CD4-positive, alpha-beta memory T cell (primary cell): ENCODE measurements at regions not wholly inside any gene's neighbourhood (a gene's known extent, or its start where the extent isn't known, plus 50 kb on each side); places are given as distances from the start of the nearest gene placed in this dataset.

ENCODE experiments used
- CTCF ChIA-PET: fragments of 350-600 bp; sonication (Branson Sonifier 250); formaldehyde crosslinking; loops from one replicate; lab custom pipeline; 2021; ENCODE audit warnings: inconsistent platforms; ENCODE audit not compliant: partially characterized antibody; lab: Charles Lee
- POLR2A ChIA-PET: fragments of 350-600 bp; sonication (Branson Sonifier 250); formaldehyde crosslinking; loops from one replicate; lab custom pipeline; 2021; ENCODE audit not compliant: partially characterized antibody; lab: Charles Lee
- DNase-seq, 5 donors: peaks; one replicate each; pipeline versions ENCODE4 v3.0.0 to v3.0.0-alpha.2; 2020 to 2022; ENCODE audit warnings: mixed read lengths in 1 of 5
- H3K27ac ChIP-seq: one replicate; pipeline ENCODE4 v1.7.0; 2013; ENCODE audit warnings: low read depth, low read length
- H3K27me3 ChIP-seq: 2 replicates; pipeline ENCODE4 v1.7.0; 2013; ENCODE audit warnings: mild to moderate bottlenecking, low read length, moderate library complexity; ENCODE audit not compliant: insufficient read depth
- H3K36me3 ChIP-seq: 2 replicates; pipeline ENCODE4 v1.7.0; 2013; ENCODE audit warnings: mild to moderate bottlenecking, low read length, moderate library complexity; ENCODE audit not compliant: insufficient read depth
- H3K4me1 ChIP-seq: 2 replicates; pipeline ENCODE4 v1.7.0; 2013; ENCODE audit warnings: mild to moderate bottlenecking, low read length, moderate library complexity; ENCODE audit not compliant: insufficient read depth
- H3K4me3 ChIP-seq, 2 donors: one replicate each; pipeline ENCODE4 v1.7.0; 2013; ENCODE audit warnings: low read length in 2 of 2, mild to moderate bottlenecking in 1 of 2
- H3K9me3 ChIP-seq, 2 donors: one replicate each; pipeline ENCODE4 v1.7.0; 2013; ENCODE audit warnings: low read length in 2 of 2, control low read depth in 1 of 2; ENCODE audit not compliant: control insufficient read depth in 1 of 2
- H3K27ac Mint-ChIP-seq, 7 donors: one replicate each; pipeline ENCODE4 v1.8.0; 2020 to 2021; ENCODE audit warnings: mixed read lengths in 7 of 7, mild to moderate bottlenecking in 6 of 7, inconsistent platforms in 3 of 7, moderate library complexity in 3 of 7
- H3K27me3 Mint-ChIP-seq, 2 donors: one replicate each; pipeline ENCODE4 v1.8.0; 2020 to 2021; ENCODE audit warnings: mixed read lengths in 2 of 2
- H3K36me3 Mint-ChIP-seq, 2 donors: one replicate each; pipeline ENCODE4 v1.8.0; 2020 to 2021; ENCODE audit warnings: mixed read lengths in 2 of 2, inconsistent platforms in 1 of 2, mild to moderate bottlenecking in 1 of 2
- H3K4me1 Mint-ChIP-seq, 4 donors: one replicate each; pipeline ENCODE4 v1.8.0; 2020 to 2021; ENCODE audit warnings: mixed read lengths in 4 of 4, mild to moderate bottlenecking in 1 of 4
- H3K4me3 Mint-ChIP-seq, 8 donors: one replicate each; pipeline ENCODE4 v1.8.0; 2020 to 2021; ENCODE audit warnings: mixed read lengths in 8 of 8, mild to moderate bottlenecking in 7 of 8, moderate library complexity in 6 of 8, inconsistent platforms in 3 of 8
- H3K9me3 Mint-ChIP-seq, 8 donors: one replicate each; pipeline ENCODE4 v1.8.0; 2020 to 2021; ENCODE audit warnings: mixed read lengths in 8 of 8, mild to moderate bottlenecking in 5 of 8, inconsistent platforms in 3 of 8, moderate library complexity in 1 of 8
- intact Hi-C: fragments of 100-400 bp; cut with micrococcal nuclease; formaldehyde crosslinking; loops from one replicate; pipeline ENCODE4 v1.15.1; 2023

GRCh38 chr15:25946241-25946805 is 83.2 kb upstream of the ATP10A start:
- POLR2A ChIA-PET: no interaction called here

GRCh38 chr15:25944386-25944785 is 81.3 kb upstream of the ATP10A start:
- H3K36me3 Mint-ChIP-seq: no peaks in the 10 kb centered on the region
- ChIA-PET POLR2A (no interaction called here), CTCF (interaction anchor here (1.3 kb wide), 1 partner anchor 11 kb away, joined by 4 read pairs; no protein-coding TSS in a partner anchor)
- H3K9me3 ChIP-seq: no peaks in the 10 kb centered on the region
- no peaks in the 10 kb centered on the region for H3K4me1 ChIP-seq
- no peaks in the 10 kb centered on the region for H3K36me3 ChIP-seq
- no peak overlapping the region for H3K4me3 Mint-ChIP-seq
- no peak overlapping the region for H3K27ac Mint-ChIP-seq
- no peak for DNase-seq
- intact Hi-C loops: no loop called here
- no peaks in the 10 kb centered on the region for H3K27me3 Mint-ChIP-seq
- no peaks in the 10 kb centered on the region for H3K27me3 ChIP-seq
- no peak overlapping the region for H3K4me3 ChIP-seq
- H3K4me1 Mint-ChIP-seq: no peaks in the 10 kb centered on the region
- H3K27ac ChIP-seq: no peak overlapping the region
- H3K9me3 Mint-ChIP-seq: no peaks in the 10 kb centered on the region

More at GRCh38 chr15:25946241-25946805, 83.2 kb upstream of the ATP10A start:
- intact Hi-C loops: no loop called here
- no peak overlapping the region for H3K4me3 Mint-ChIP-seq
- H3K9me3 Mint-ChIP-seq: no peaks in the 10 kb centered on the region
- no peaks in the 10 kb centered on the region for H3K36me3 Mint-ChIP-seq
- CTCF ChIA-PET: no interaction called here
- peak overlapping the region in 1 of 7 donors; percentile 41 for H3K27ac Mint-ChIP-seq
- H3K27me3 Mint-ChIP-seq: no peaks in the 10 kb centered on the region
- Histone ChIP-seq H3K9me3 (no peaks in the 10 kb centered on the region), H3K4me3 (no peak overlapping the region), H3K4me1 (no peaks in the 10 kb centered on the region), H3K27ac (no peak overlapping the region), H3K27me3 (no peaks in the 10 kb centered on the region), H3K36me3 (no peaks in the 10 kb centered on the region)
- DNase-seq: no peak
- no peaks in the 10 kb centered on the region for H3K4me1 Mint-ChIP-seq

GRCh38 chr15:25943831-25944230 is 80.7 kb upstream of the ATP10A start:
- Mint-ChIP-seq H3K36me3 (no peaks in the 10 kb centered on the region), H3K27me3 (no peaks in the 10 kb centered on the region), H3K9me3 (no peaks in the 10 kb centered on the region), H3K27ac (peak overlapping the region in 1 of 7 donors; percentile 9), H3K4me1 (no peaks in the 10 kb centered on the region), H3K4me3 (no peak overlapping the region)
- Histone ChIP-seq H3K4me3 (no peak overlapping the region), H3K27ac (no peak overlapping the region), H3K4me1 (no peaks in the 10 kb centered on the region), H3K27me3 (no peaks in the 10 kb centered on the region), H3K36me3 (no peaks in the 10 kb centered on the region), H3K9me3 (no peaks in the 10 kb centered on the region)
- intact Hi-C loops: no loop called here
- CTCF ChIA-PET: interaction anchor here (0.9 kb wide), 1 partner anchor 10 kb away, joined by 3 read pairs; no protein-coding TSS in a partner anchor
- POLR2A ChIA-PET: no interaction called here
- DNase-seq: no peak

GRCh38 chr15:25939122-25939521 is 76.0 kb upstream of the ATP10A start:
- Histone ChIP-seq H3K9me3 (no peaks in the 10 kb centered on the region), H3K27ac (no peak overlapping the region), H3K4me1 (no peaks in the 10 kb centered on the region), H3K4me3 (no peak overlapping the region), H3K36me3 (no peaks in the 10 kb centered on the region), H3K27me3 (no peaks in the 10 kb centered on the region)
- intact Hi-C loops: loop anchor here (10.0 kb wide), 1 partner anchor 504 kb away; the partner anchor contains the start of gene UBE3A
- DNase-seq: no peak
- H3K27me3 Mint-ChIP-seq: no peaks in the 10 kb centered on the region
- no peaks in the 10 kb centered on the region for H3K4me1 Mint-ChIP-seq
- CTCF ChIA-PET: interaction anchor here (0.6 to 0.7 kb wide), 2 partner anchors 237 to 490 kb away, joined by 3 read pairs; no protein-coding TSS in a partner anchor
- H3K9me3 Mint-ChIP-seq: no peaks in the 10 kb centered on the region
- H3K27ac Mint-ChIP-seq: no peak overlapping the region
- POLR2A ChIA-PET: no interaction called here
- H3K4me3 Mint-ChIP-seq: no peak overlapping the region
- no peaks in the 10 kb centered on the region for H3K36me3 Mint-ChIP-seq

- no peak overlapping the region for H3K27ac ChIP-seq
- ChIA-PET POLR2A (no interaction called here), CTCF (no interaction called here)
- Mint-ChIP-seq H3K9me3 (no peaks in the 10 kb centered on the region), H3K27ac (no peak overlapping the region), H3K4me3 (no peak overlapping the region), H3K4me1 (peaks cover 2 to 6% (median 4%) of the 10 kb centered on the region in 4 donors), H3K36me3 (no peaks in the 10 kb centered on the region), H3K27me3 (peaks cover 2 to 3% of the 10 kb centered on the region in 2 donors)
- H3K4me3 ChIP-seq: no peak overlapping the region
- H3K9me3 ChIP-seq: no peaks in the 10 kb centered on the region
- H3K27me3 ChIP-seq: no peaks in the 10 kb centered on the region
- no peaks in the 10 kb centered on the region for H3K36me3 ChIP-seq
- no peak for DNase-seq
- peaks cover 8% of the 10 kb centered on the region for H3K4me1 ChIP-seq
- intact Hi-C loops: loop anchor here (10.0 kb wide), 1 partner anchor 503 kb away; the partner anchor contains the start of gene UBE3A
Observed at GRCh38 chr15:25937796-25938195, 74.7 kb upstream of the ATP10A start.

- H3K27ac ChIP-seq: no peak overlapping the region
- H3K27me3 Mint-ChIP-seq: peaks cover 2 to 6% of the 10 kb centered on the region in 2 donors
- no peak overlapping the region for H3K4me3 Mint-ChIP-seq
- no peaks in the 10 kb centered on the region for H3K9me3 ChIP-seq
- no peaks in the 10 kb centered on the region for H3K27me3 ChIP-seq
- no peak for DNase-seq
- intact Hi-C loops: loop anchor here (10.0 kb wide), 1 partner anchor 501 kb away; the partner anchor contains the start of gene UBE3A
- no peak overlapping the region for H3K27ac Mint-ChIP-seq
- H3K4me1 Mint-ChIP-seq: peaks cover 2 to 6% (median 4%) of the 10 kb centered on the region in 4 donors
- ChIA-PET CTCF (interaction anchor here (2.4 kb wide), 2 partner anchors 85 to 152 kb away, joined by 6 read pairs; no protein-coding TSS in a partner anchor), POLR2A (no interaction called here)
- H3K4me1 ChIP-seq: peaks cover 8% of the 10 kb centered on the region
- H3K36me3 ChIP-seq: no peaks in the 10 kb centered on the region
- H3K4me3 ChIP-seq: no peak overlapping the region
- no peaks in the 10 kb centered on the region for H3K9me3 Mint-ChIP-seq
- no peaks in the 10 kb centered on the region for H3K36me3 Mint-ChIP-seq
Observed at GRCh38 chr15:25936004-25936403, 72.9 kb upstream of the ATP10A start.

- Mint-ChIP-seq H3K27me3 (peaks cover 3 to 6% of the 10 kb centered on the region in 2 donors), H3K9me3 (peaks cover 0 to 14% (median 6%) of the 10 kb centered on the region in 8 donors), H3K27ac (peak overlapping the region in 5 of 7 donors; percentile 64 to 79 (median 72)), H3K4me3 (peak overlapping the region; percentile 85 to 96 (median 90)), H3K36me3 (no peaks in the 10 kb centered on the region), H3K4me1 (peaks cover 2 to 6% (median 4%) of the 10 kb centered on the region in 4 donors)
- DNase-seq: peak; percentile 58 to 69 (median 63)
- Histone ChIP-seq H3K4me1 (peaks cover 8% of the 10 kb centered on the region), H3K4me3 (peak overlapping the region in 1 of 2 donors; percentile 50), H3K27me3 (no peaks in the 10 kb centered on the region), H3K27ac (no peak overlapping the region), H3K36me3 (no peaks in the 10 kb centered on the region), H3K9me3 (no peaks in the 10 kb centered on the region)
- intact Hi-C loops: loop anchor here (1.0 to 10.0 kb wide), 5 partner anchors 71 to 499 kb away; partner anchors contain the start of genes ATP10A and UBE3A
- ChIA-PET CTCF (interaction anchor here (0.6 to 3.4 kb wide), 56 partner anchors 9 to 539 kb away, joined by 3 to 47 read pairs (median 4); no protein-coding TSS in a partner anchor), POLR2A (interaction anchor here (0.8 to 1.5 kb wide), 3 partner anchors 71 to 73 kb away, joined by 4 to 6 read pairs (median 4); no protein-coding TSS in a partner anchor)
Observed at GRCh38 chr15:25933456-25934158, 70.5 kb upstream of the ATP10A start.
